ENCODE measurements at regions not wholly inside any gene's neighbourhood (a gene's known extent, or its start where the extent isn't known, plus 50 kb on each side); places are given as distances from the start of the nearest gene placed in this dataset.
"Not testable (repeated sequence)": the region's sequence is repeated elsewhere in the genome, so short reads cannot be mapped to it uniquely, and the experiment has no call there.

- not testable (repeated sequence) for DNase-seq (ENCODE audit: low spot score)
Measured at GRCh38 chr5:101040002-101040401, 136.9 kb upstream of the ST8SIA4 start.

- DNase-seq (ENCODE audit: low spot score): no peak
Measured at GRCh38 chr5:101036778-101037177, 133.7 kb upstream of the ST8SIA4 start.

DNA sequence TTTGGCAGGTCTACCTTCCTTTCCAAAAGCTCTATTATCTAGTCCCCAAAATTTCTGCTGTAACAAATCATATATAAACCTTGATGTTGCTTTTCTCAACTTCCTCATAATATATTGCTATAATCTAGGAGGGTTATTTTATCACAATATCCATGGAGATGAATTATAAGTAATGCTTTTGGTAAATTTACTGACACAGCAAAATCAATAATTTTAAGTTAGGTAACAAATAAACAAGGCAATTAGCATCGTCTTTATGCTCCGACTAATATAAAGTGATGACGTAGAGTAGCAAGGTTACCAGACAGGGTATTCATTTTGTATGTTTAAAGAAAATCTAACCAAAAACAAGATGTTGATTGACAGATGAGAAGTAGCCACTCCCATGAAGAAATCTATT, 132.3 kb upstream of the ST8SIA4 start:
- DNase-seq (ENCODE audit: low spot score): no peak

DNA sequence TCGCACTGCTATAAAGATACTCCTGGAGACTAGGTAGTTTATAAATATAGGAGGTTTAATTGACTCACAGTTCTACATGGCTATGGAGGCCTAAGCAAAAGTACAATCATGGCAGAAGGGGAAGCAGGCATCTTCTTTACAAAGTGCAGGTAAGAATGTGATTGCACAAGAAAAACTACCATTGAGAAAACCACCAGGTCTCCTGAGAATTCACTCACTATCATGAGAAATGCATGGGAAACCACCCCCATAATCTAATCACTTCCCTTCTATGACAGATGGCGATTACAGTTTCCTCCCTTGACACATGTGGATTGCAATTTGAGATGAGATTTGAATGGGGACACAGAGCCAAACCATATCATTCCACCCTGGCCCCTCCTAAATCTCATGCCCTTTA, 121.2 kb upstream of the ST8SIA4 start:
- no peak for DNase-seq (ENCODE audit: low spot score)

DNA sequence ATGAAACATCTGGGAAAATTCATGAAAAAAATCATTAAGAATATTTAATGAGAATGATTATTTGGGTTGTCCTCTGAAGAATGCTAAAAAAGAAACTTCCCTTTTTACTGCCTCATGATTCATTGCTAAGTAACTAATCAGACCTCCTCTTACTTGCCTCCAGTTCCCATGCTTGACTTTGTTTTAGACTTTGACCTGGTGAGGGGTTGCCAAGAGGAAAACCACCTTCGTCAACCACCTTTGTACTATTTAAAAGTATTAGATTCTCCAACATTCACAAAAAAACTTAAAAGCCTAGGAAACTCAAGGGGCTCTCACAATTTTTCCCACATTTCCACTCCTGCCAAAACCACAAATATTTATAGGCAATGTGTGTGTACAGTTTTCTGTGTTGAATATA, 115.2 kb upstream of the ST8SIA4 start:
- DNase-seq (ENCODE audit: low spot score): no peak

DNA sequence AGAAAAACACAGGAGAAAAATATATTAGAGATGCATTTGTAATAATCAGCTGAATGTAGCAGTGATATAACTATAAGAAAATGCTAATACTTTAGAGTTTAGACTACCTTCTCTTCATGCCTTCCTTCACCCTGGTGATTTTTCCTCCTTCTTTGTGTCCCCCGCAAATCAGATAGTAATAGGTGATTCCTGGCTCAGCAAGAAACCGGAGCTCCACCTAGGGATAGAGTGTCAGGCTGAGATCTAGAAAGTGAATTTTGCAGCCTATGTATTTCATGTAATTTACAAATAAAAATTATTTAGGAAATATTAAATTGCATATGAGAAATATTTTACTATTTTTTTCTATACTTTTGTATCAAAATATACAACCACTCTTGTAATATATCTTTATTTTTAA, 109.8 kb upstream of the ST8SIA4 start:
- DNase-seq (ENCODE audit: low spot score): no peak

- DNase-seq (ENCODE audit: low spot score): no peak
Measured at GRCh38 chr5:101009758-101010519, 106.9 kb upstream of the ST8SIA4 start.

DNA sequence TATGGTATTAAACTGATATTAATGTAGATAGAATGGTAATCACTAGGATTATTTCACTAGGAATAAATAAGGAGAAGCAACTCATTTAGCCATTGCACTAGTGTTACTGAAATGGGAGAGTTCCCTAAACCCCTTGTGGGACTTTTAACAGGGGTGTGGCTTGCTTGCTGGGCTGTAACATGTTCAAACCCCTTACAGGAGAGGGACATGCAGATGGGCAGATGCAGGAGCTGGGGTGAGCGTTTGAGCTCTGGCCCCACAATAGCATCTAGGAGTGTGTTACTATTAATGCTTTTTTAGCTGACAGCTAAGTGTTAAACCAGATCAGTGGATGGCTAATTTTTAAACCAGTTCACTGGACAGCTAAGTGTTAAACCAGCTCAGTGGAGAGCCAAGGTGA, 89.3 kb upstream of the ST8SIA4 start:
- DNase-seq (ENCODE audit: low spot score): no peak

GRCh38 chr5:100983601-100984000, 80.5 kb upstream of the ST8SIA4 start:
- DNase-seq (ENCODE audit: low spot score): not testable (repeated sequence)

DNA sequence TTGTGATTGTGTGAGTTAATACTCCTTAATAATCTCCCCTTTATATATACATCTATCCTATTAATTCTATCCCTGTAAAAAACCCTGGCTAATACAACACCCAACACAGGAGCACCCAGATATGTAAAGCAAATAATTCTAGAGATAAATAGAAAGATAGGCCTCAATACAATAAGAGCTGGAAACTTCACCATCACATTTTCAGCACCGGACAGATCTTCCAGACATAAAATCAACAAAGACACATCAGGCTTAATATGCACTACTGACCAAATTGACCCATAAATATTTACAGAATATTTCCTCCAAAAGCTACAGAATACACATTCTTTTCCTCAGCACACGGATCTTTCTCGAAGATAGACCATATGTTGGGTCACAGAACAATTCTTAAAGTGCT, 71.0 kb upstream of the ST8SIA4 start:
- DNase-seq (ENCODE audit: low spot score): no peak

DNA sequence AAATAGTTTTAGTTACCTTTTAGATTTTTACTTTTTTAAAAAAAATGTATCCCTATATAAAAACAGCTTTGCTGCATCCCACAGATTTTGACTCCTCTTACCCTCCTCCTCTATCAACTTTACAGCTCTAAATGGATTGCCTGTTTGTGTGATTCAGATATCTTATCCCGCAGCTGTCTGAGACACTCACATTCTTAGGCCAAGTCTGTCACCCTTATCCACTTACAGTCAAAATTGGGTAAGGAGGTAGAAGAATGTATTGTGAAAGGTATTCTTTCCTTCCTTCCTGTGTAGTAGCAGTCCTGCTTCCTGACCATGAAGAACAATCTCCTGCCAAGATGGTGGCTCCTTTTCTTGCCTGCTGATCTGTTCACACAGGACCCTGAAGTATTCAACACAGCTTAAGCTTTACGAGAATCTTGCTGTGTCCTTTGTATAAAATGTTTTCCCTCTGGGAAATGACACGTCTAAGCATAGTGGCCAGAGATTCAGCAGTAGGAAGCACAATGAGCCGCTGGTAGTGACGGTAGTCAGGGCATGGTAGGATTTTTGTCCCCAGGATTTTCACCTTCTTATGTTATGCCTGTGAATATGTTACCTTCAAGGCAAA, 67.7 kb upstream of the ST8SIA4 start:
- no peak for DNase-seq (ENCODE audit: low spot score)

DNA sequence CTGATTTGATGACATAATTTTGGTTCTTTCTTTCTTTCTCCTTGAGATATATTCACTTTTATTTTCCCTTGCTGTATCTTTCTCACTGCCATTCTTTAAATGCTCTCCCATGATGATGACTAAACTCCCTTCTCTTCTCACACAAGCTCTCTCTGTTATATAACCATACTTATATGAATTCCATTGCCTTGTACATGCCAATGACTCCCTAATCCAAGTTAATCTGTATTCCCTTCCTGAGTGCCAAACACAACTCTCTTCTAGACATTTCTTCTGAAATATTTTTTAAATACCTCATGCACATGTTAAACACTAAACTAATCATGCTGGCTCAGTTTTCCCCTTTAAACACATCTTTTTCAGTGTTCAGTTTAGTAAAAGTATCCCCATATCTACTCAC, 62.2 kb upstream of the ST8SIA4 start:
- DNase-seq (ENCODE audit: low spot score): no peak
